SK-N-MC (cell line): ENCODE measurements at regions not wholly inside any gene's neighbourhood (a gene's known extent, or its start where the extent isn't known, plus 50 kb on each side); places are given as distances from the start of the nearest gene placed in this dataset.

Experiments used
- EZH2 ChIP-seq: fragments of 200-600 bp; sonication (generic); IDR thresholded peaks from one replicate; pipeline ENCODE4 v1.6.1; 2017; ENCODE audit warnings: antibody characterized with exemption
- FOXP2 ChIP-seq: optimal IDR thresholded peaks from 2 replicates; pipeline ENCODE3; 2011; ENCODE audit warnings: mild to moderate bottlenecking, moderate library complexity; ENCODE audit not compliant: insufficient read depth; ENCODE audit errors: extremely low read length, control extremely low read depth
- POLR2AphosphoS5 ChIP-seq: IDR thresholded peaks from 2 replicates; pipeline ENCODE4 v1.6.1; 2012; ENCODE audit warnings: mild to moderate bottlenecking, low read depth, low read length, borderline replicate concordance

- TF ChIP-seq EZH2 (no peak), POLR2AphosphoS5 (no peak), FOXP2 (no peak)
Observed at GRCh38 chr3:24725514-24726255, 231.0 kb upstream of the THRB start.
